Thoracic aorta (tissue), 2 donors: ENCODE measurements at regions not wholly inside any gene's neighbourhood (a gene's known extent, or its start where the extent isn't known, plus 50 kb on each side); places are given as distances from the start of the nearest gene placed in this dataset.
"Not testable (repeated sequence)": the region's sequence is repeated elsewhere in the genome, so short reads cannot be mapped to it uniquely, and the experiment has no call there.

ENCODE experiments used
- ATAC-seq: fragments of 150-250 bp; one replicate; pipeline ENCODE4 v1.8.0; 2017; ENCODE audit warnings: low read depth; ENCODE audit not compliant: insufficient number of reproducible peaks, low FRiP score
- DNase-seq: peaks from one replicate; pipeline ENCODE4 v3.0.0-alpha.2; 2020; ENCODE audit warnings: low spot score
- H3K27ac ChIP-seq, 2 donors: fragments of 200-600 bp; sonication (generic); 1 replicate in 1 of 2; 2 replicates in 1 of 2; pipeline ENCODE4 v1.5.1; 2016; ENCODE audit warnings: mild to moderate bottlenecking in 2 of 2, moderate library complexity in 2 of 2
- H3K27me3 ChIP-seq: fragments of 200-600 bp; sonication (generic); replicated peaks from 2 replicates; pipeline ENCODE4 v1.6.0; 2016; ENCODE audit warnings: mild to moderate bottlenecking; ENCODE audit not compliant: insufficient read depth
- H3K36me3 ChIP-seq: fragments of 200-600 bp; sonication (generic); one replicate; pipeline ENCODE4 v1.5.1; 2016
- H3K4me1 ChIP-seq, 2 donors: fragments of 200-600 bp; sonication (generic); 1 replicate in 1 of 2; 2 replicates in 1 of 2; pipeline versions ENCODE4 v1.5.1 to v1.6.0; 2016; ENCODE audit warnings: low read depth in 2 of 2, mild to moderate bottlenecking in 1 of 2; ENCODE audit not compliant: control insufficient read depth in 1 of 2
- H3K4me3 ChIP-seq: fragments of 200-600 bp; sonication (generic); 2 replicates; pipeline ENCODE4 v1.5.1; 2016; ENCODE audit warnings: mild to moderate bottlenecking
- H3K9me3 ChIP-seq: fragments of 200-600 bp; sonication (generic); 2 replicates; pipeline ENCODE4 v1.5.1; 2016
- TF ChIP-seq, protein P1 (sequence below): fragments of 200-600 bp; sonication (generic); IDR thresholded peaks from one replicate; pipeline ENCODE4 v1.5.1; 2019; ENCODE audit warnings: antibody characterized with exemption

- TF ChIP-seq, protein P1, sequence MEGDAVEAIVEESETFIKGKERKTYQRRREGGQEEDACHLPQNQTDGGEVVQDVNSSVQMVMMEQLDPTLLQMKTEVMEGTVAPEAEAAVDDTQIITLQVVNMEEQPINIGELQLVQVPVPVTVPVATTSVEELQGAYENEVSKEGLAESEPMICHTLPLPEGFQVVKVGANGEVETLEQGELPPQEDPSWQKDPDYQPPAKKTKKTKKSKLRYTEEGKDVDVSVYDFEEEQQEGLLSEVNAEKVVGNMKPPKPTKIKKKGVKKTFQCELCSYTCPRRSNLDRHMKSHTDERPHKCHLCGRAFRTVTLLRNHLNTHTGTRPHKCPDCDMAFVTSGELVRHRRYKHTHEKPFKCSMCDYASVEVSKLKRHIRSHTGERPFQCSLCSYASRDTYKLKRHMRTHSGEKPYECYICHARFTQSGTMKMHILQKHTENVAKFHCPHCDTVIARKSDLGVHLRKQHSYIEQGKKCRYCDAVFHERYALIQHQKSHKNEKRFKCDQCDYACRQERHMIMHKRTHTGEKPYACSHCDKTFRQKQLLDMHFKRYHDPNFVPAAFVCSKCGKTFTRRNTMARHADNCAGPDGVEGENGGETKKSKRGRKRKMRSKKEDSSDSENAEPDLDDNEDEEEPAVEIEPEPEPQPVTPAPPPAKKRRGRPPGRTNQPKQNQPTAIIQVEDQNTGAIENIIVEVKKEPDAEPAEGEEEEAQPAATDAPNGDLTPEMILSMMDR: no peak
- H3K4me3 ChIP-seq: no peak overlapping the region
- no peak for DNase-seq
Observed at GRCh38 chr5:104472811-104473210, 910.2 kb upstream of the NUDT12 start.

GRCh38 chr5:104456122-104456521, 893.5 kb upstream of the NUDT12 start:
- TF ChIP-seq, protein P1: no peak
- Histone ChIP-seq H3K27ac (no peak overlapping the region), H3K9me3 (no peaks in the 10 kb centered on the region), H3K4me3 (no peak overlapping the region), H3K4me1 (no peaks in the 10 kb centered on the region), H3K36me3 (no peaks in the 10 kb centered on the region), H3K27me3 (no peaks in the 10 kb centered on the region)
- no peak for ATAC-seq
- DNase-seq: no peak

More at GRCh38 chr5:104472811-104473210, 910.2 kb upstream of the NUDT12 start:
- H3K4me1 ChIP-seq: no peaks in the 10 kb centered on the region
- ATAC-seq: no peak
- no peak overlapping the region for H3K27ac ChIP-seq
- no peaks in the 10 kb centered on the region for H3K27me3 ChIP-seq
- H3K9me3 ChIP-seq: peaks cover 4% of the 10 kb centered on the region
- H3K36me3 ChIP-seq: no peaks in the 10 kb centered on the region

GRCh38 chr5:104452550-104452949, 890.0 kb upstream of the NUDT12 start:
- Histone ChIP-seq H3K4me1 (no peaks in the 10 kb centered on the region), H3K4me3 (no peak overlapping the region), H3K36me3 (no peaks in the 10 kb centered on the region), H3K27me3 (no peaks in the 10 kb centered on the region), H3K27ac (no peak overlapping the region), H3K9me3 (no peaks in the 10 kb centered on the region)
- ATAC-seq: no peak
- DNase-seq: no peak
- TF ChIP-seq, protein P1: no peak

- not testable (repeated sequence) for ATAC-seq, H3K4me3 ChIP-seq
Observed at GRCh38 chr5:104451911-104452310, 889.3 kb upstream of the NUDT12 start.

GRCh38 chr5:104444656-104445055, 882.1 kb upstream of the NUDT12 start:
- DNase-seq (no peak), ATAC-seq (no peak)
- H3K27me3 ChIP-seq: no peaks in the 10 kb centered on the region
- H3K4me1 ChIP-seq: no peaks in the 10 kb centered on the region
- no peaks in the 10 kb centered on the region for H3K36me3 ChIP-seq
- H3K9me3 ChIP-seq: no peaks in the 10 kb centered on the region
- H3K27ac ChIP-seq: no peak overlapping the region
- TF ChIP-seq, protein P1: no peak
- no peak overlapping the region for H3K4me3 ChIP-seq

More at GRCh38 chr5:104451911-104452310, 889.3 kb upstream of the NUDT12 start:
- H3K27me3 ChIP-seq, H3K36me3 ChIP-seq, H3K27ac ChIP-seq, H3K4me1 ChIP-seq, H3K9me3 ChIP-seq, DNase-seq: not testable (repeated sequence)

DNA sequence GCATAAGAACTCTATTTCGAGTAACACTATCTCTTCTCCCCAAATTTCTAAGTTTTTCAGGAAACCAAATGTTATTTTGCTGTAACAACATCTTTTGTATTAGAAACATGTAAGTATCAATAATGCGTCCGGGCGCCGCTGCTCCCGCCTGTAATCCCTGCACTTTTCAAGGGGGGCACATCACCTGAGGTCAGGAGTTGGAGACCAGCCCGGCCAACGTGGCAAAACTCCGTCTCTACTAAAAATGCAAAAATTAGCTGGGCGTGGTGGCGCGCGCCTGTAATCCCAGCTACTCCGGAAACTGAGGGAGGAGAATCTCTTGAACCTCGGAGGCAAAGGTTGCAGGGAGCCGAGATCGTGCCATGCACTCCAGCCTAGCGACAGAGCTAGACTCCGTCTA, 881.1 kb upstream of the NUDT12 start:
- DNase-seq (no peak), ATAC-seq (no peak)
- TF ChIP-seq, protein P1: no peak
- Histone ChIP-seq H3K27ac (no peak overlapping the region), H3K27me3 (no peaks in the 10 kb centered on the region), H3K4me1 (no peaks in the 10 kb centered on the region), H3K36me3 (no peaks in the 10 kb centered on the region), H3K4me3 (no peak overlapping the region), H3K9me3 (no peaks in the 10 kb centered on the region)
